OCI-LY3 (cell line): ENCODE measurements at regions not wholly inside any gene's neighbourhood (a gene's known extent, or its start where the extent isn't known, plus 50 kb on each side); places are given as distances from the start of the nearest gene placed in this dataset.

Experiments
- H2AFZ ChIP-seq: fragments of 200-600, 300-600 bp; shearing (Covaris generic); 2 replicates; pipeline ENCODE4 v1.6.0; 2014; ENCODE audit warnings: antibody characterized with exemption, low read depth, low read length
- H3K27ac ChIP-seq: fragments of 200-600, 300-600 bp; sonication (generic); 2 replicates; pipeline ENCODE4 v1.5.1; 2014; ENCODE audit warnings: mild to moderate bottlenecking, low read length, moderate library complexity, mixed read lengths
- H3K27me3 ChIP-seq: fragments of 200-600, 300-600 bp; sonication (generic); 2 replicates; pipeline ENCODE4 v1.6.1; 2014; ENCODE audit warnings: low read depth, low read length, mixed read lengths
- H3K36me3 ChIP-seq: fragments of 200-600, 300-600 bp; sonication (generic); replicated peaks from 2 replicates; pipeline ENCODE3; 2014; ENCODE audit warnings: low read depth, low read length, mixed read lengths
- H3K4me1 ChIP-seq: fragments of 300-600, 200-600 bp; sonication (generic); 2 replicates; pipeline ENCODE4 v1.6.1; 2014; ENCODE audit warnings: low read length, mixed read lengths
- H3K4me2 ChIP-seq: fragments of 200-600, 300-600 bp; sonication (generic); 2 replicates; pipeline ENCODE4 v1.6.1; 2014; ENCODE audit warnings: low read length, mixed read lengths
- H3K4me3 ChIP-seq: fragments of 300-600, 200-600 bp; sonication (generic); 2 replicates; pipeline ENCODE4 v1.5.1; 2014; ENCODE audit warnings: antibody characterized with exemption, mild to moderate bottlenecking, low read length, moderate library complexity
- H3K79me2 ChIP-seq: fragments of 300-600, 200-600 bp; shearing (Covaris generic); 2 replicates; pipeline ENCODE4 v1.6.1; 2014; ENCODE audit warnings: mild to moderate bottlenecking, low read length, mixed read lengths
- H3K9ac ChIP-seq: fragments of 300-600, 200-600 bp; shearing (Covaris generic); 2 replicates; pipeline ENCODE4 v1.6.0; 2014; ENCODE audit warnings: mild to moderate bottlenecking, low read length, moderate library complexity
- H3K9me3 ChIP-seq: fragments of 200-600, 300-600 bp; shearing (Covaris generic); 2 replicates; pipeline ENCODE4 v1.6.1; 2014; ENCODE audit warnings: low read length, mixed read lengths; ENCODE audit not compliant: insufficient read depth
- H4K20me1 ChIP-seq: fragments of 200-600, 300-600 bp; sonication (generic); 2 replicates; pipeline ENCODE4 v1.6.1; 2016; ENCODE audit warnings: low read length, mixed read lengths; ENCODE audit not compliant: insufficient read depth
- CTCF ChIP-seq: fragments of 200-600, 300-600 bp; sonication (generic); IDR thresholded peaks from 2 replicates; pipeline ENCODE4 v1.5.1; 2014; ENCODE audit warnings: antibody characterized with exemption, low read length, low read depth
- EZH2phosphoT487 ChIP-seq: fragments of 200-600 bp; shearing (Covaris generic); IDR thresholded peaks from 2 replicates; pipeline ENCODE4 v1.6.1; 2018; ENCODE audit warnings: antibody characterized with exemption, mixed run types, low read depth

DNA sequence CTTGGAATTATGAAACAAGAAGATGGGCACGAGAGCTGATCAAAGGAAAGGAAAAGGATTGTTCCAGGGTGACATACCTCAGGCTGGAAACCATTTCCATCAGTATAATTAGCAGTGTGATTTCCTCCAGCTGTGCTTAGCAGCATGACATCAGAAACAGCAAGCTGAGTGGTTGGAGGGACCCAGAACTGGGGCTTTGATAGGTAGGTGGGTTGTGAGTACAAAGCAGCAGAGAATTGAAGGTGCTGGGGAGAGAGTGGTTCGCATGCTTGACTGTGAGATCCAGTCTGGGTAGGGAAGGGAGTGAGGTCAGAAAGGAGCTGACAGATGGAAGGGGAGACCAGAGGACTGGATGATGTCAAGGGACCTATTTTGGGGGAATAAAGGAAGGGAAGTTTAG, 90.4 kb downstream of the CD164 start:
- TF ChIP-seq CTCF: no peak
- TF ChIP-seq EZH2phosphoT487: no peak

GRCh38 chr6:109290143-109290931, 91.9 kb downstream of the CD164 start:
- Histone ChIP-seq H3K36me3 (no peaks in the 10 kb centered on the region), H3K79me2 (no peaks in the 10 kb centered on the region), H3K4me2 (no peak overlapping the region), H3K9me3 (no peaks in the 10 kb centered on the region), H3K4me3 (no peak overlapping the region), H3K27me3 (no peaks in the 10 kb centered on the region), H4K20me1 (no peaks in the 10 kb centered on the region), H2AFZ (no peak overlapping the region), H3K4me1 (peaks cover under 1% of the 10 kb centered on the region; the same call in 1 of the 2 replicates), H3K9ac (no peak overlapping the region), H3K27ac (no peak overlapping the region)
- TF ChIP-seq EZH2phosphoT487: no peak
- TF ChIP-seq CTCF: no peak

More for the DNA sequence above, 90.4 kb downstream of the CD164 start:
- Histone ChIP-seq H3K9me3 (no peaks in the 10 kb centered on the region), H3K4me2 (no peak overlapping the region), H3K36me3 (no peaks in the 10 kb centered on the region), H3K4me3 (no peak overlapping the region), H3K79me2 (no peaks in the 10 kb centered on the region), H3K27ac (no peak overlapping the region), H3K9ac (no peak overlapping the region), H3K4me1 (no peaks in the 10 kb centered on the region), H4K20me1 (no peaks in the 10 kb centered on the region), H3K27me3 (no peaks in the 10 kb centered on the region), H2AFZ (no peak overlapping the region)

GRCh38 chr6:109285366-109285765, 96.9 kb downstream of the CD164 start:
- no peak overlapping the region for H3K4me3 ChIP-seq
- no peak overlapping the region for H2AFZ ChIP-seq
- no peak overlapping the region for H3K27ac ChIP-seq
- no peak overlapping the region for H3K9ac ChIP-seq
- TF ChIP-seq CTCF: no peak
- no peak for TF ChIP-seq EZH2phosphoT487
- H3K9me3 ChIP-seq: no peaks in the 10 kb centered on the region
- H3K27me3 ChIP-seq: no peaks in the 10 kb centered on the region
- peaks cover 28% of the 10 kb centered on the region for H3K4me1 ChIP-seq
- H3K4me2 ChIP-seq: no peak overlapping the region
- no peaks in the 10 kb centered on the region for H3K36me3 ChIP-seq
- no peaks in the 10 kb centered on the region for H3K79me2 ChIP-seq
- H4K20me1 ChIP-seq: no peaks in the 10 kb centered on the region

DNA sequence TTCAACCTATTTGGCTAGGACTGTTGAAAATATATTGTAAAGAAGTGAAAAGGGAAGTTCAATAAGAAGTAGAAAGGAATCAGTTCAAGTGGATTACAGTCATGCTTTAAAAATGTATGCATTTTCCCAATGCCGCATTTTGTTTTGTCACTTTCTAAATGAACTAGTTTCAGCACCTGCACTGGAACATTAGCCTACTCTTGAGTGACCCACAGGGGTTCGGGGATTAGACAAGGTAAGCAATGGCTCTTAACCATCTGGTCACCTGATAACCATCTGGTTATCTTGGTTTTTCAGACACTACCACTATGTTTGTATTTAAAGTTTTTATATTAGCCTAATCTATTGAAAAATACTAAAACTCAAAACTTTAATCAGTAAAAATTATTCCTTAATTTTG, 97.6 kb downstream of the CD164 start:
- no peaks in the 10 kb centered on the region for H4K20me1 ChIP-seq
- H2AFZ ChIP-seq: no peak overlapping the region
- no peak for TF ChIP-seq EZH2phosphoT487
- no peak for TF ChIP-seq CTCF
- H3K27ac ChIP-seq: no peak overlapping the region
- peak overlapping the region; percentile 56 for H3K4me2 ChIP-seq
- peaks cover 28% of the 10 kb centered on the region for H3K4me1 ChIP-seq
- no peaks in the 10 kb centered on the region for H3K79me2 ChIP-seq
- no peaks in the 10 kb centered on the region for H3K9me3 ChIP-seq
- no peaks in the 10 kb centered on the region for H3K36me3 ChIP-seq
- no peak overlapping the region for H3K9ac ChIP-seq
- H3K27me3 ChIP-seq: no peaks in the 10 kb centered on the region
- no peak overlapping the region for H3K4me3 ChIP-seq
